ENCODE measurements at regions not wholly inside any gene's neighbourhood (a gene's known extent, or its start where the extent isn't known, plus 50 kb on each side); places are given as distances from the start of the nearest gene placed in this dataset.

DNA sequence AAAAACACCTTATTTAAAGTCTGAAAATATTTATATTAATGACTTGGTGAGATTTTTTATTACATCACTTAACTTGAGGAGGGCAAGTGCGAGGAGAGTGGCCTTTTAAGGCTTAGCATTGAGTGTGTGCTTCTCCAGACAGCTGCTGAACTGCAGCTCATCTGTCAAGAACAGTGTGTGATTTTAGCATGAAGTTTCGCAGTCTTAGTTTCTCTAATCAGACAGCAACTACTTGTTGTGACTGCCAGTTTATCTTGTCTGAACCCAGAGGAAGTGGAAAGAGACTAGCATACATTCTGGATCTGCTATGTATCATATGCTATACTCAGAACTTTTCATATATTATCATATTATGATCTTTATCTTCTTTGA lies 291.7 kb upstream of the ROPN1 start:
- ATAC-seq (no peak), DNase-seq (no peak)
- intact Hi-C loops (cut with DNase I): no loop called here
- H3K27ac ChIP-seq: no peak overlapping the region
- no peaks in the 10 kb centered on the region for H3K9me3 ChIP-seq
- no peaks in the 10 kb centered on the region for H3K27me3 ChIP-seq
- H3K4me1 ChIP-seq: no peaks in the 10 kb centered on the region
- no peaks in the 10 kb centered on the region for H3K36me3 ChIP-seq
- H3K4me3 ChIP-seq: no peak overlapping the region
- TF ChIP-seq POLR2A (IDR thresholded peaks at IDR 0.05): no peak
- TF ChIP-seq, protein P1, sequence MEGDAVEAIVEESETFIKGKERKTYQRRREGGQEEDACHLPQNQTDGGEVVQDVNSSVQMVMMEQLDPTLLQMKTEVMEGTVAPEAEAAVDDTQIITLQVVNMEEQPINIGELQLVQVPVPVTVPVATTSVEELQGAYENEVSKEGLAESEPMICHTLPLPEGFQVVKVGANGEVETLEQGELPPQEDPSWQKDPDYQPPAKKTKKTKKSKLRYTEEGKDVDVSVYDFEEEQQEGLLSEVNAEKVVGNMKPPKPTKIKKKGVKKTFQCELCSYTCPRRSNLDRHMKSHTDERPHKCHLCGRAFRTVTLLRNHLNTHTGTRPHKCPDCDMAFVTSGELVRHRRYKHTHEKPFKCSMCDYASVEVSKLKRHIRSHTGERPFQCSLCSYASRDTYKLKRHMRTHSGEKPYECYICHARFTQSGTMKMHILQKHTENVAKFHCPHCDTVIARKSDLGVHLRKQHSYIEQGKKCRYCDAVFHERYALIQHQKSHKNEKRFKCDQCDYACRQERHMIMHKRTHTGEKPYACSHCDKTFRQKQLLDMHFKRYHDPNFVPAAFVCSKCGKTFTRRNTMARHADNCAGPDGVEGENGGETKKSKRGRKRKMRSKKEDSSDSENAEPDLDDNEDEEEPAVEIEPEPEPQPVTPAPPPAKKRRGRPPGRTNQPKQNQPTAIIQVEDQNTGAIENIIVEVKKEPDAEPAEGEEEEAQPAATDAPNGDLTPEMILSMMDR (IDR thresholded peaks at IDR 0.05): no peak
- 55% methylated on average over 2 of the region's 2 CpGs for WGBS (ENCODE audit: insufficient coverage, low coverage, low lambda C conversion rate, missing lambda C conversion rate)

GRCh38 chr3:124288996-124289395 lies 297.1 kb upstream of the ROPN1 start:
- TF ChIP-seq, protein P1 (IDR thresholded peaks at IDR 0.05): no peak
- TF ChIP-seq POLR2A (IDR thresholded peaks at IDR 0.05): no peak
- intact Hi-C loops (cut with DNase I): no loop called here
- no peak overlapping the region for H3K4me3 ChIP-seq
- no peaks in the 10 kb centered on the region for H3K4me1 ChIP-seq
- no peaks in the 10 kb centered on the region for H3K9me3 ChIP-seq
- DNase-seq (no peak), ATAC-seq (no peak)
- no peaks in the 10 kb centered on the region for H3K27me3 ChIP-seq
- H3K36me3 ChIP-seq: no peaks in the 10 kb centered on the region
- H3K27ac ChIP-seq: no peak overlapping the region

GRCh38 chr3:124291008-124291407 lies 299.1 kb upstream of the ROPN1 start:
- H3K36me3 ChIP-seq: no peaks in the 10 kb centered on the region
- DNase-seq: no peak
- ATAC-seq: no peak
- no peaks in the 10 kb centered on the region for H3K9me3 ChIP-seq
- 83% methylated on average over 1 of the region's 2 CpGs for WGBS (ENCODE audit: insufficient coverage, low coverage, low lambda C conversion rate, missing lambda C conversion rate)
- no peaks in the 10 kb centered on the region for H3K27me3 ChIP-seq
- intact Hi-C loops (cut with DNase I): no loop called here
- H3K27ac ChIP-seq: no peak overlapping the region
- no peaks in the 10 kb centered on the region for H3K4me1 ChIP-seq
- no peak overlapping the region for H3K4me3 ChIP-seq
- TF ChIP-seq, protein P1 (IDR thresholded peaks at IDR 0.05): no peak
- no peak for TF ChIP-seq POLR2A (IDR thresholded peaks at IDR 0.05)

DNA sequence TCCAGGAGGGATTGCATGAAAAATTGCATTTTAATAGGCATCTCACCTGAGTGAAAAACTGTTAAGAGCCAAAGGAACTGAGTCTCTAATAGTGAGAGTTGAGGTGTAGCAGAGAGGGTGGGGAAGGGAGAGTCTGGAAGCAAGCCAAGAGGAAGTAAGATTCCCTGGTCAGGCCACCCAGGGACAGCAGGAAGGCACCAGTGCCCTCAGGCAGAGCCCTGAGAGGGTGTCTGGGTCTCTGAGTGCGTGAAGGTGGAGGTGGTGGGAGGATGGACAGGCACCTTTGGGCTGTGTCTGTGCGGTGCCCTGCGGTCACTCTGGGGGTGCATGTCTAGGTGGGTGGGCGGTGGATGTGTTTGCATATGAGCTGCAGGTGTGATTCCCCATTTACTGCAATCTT lies 300.4 kb upstream of the ROPN1 start:
- Histone ChIP-seq H3K27ac (no peak overlapping the region), H3K4me1 (no peaks in the 10 kb centered on the region), H3K4me3 (no peak overlapping the region), H3K36me3 (no peaks in the 10 kb centered on the region), H3K9me3 (no peaks in the 10 kb centered on the region), H3K27me3 (no peaks in the 10 kb centered on the region)
- peak in 1 of 4 donors; percentile 34 for ATAC-seq
- intact Hi-C loops (cut with DNase I): no loop called here
- 78% methylated on average over 4 of the region's 4 CpGs for whole genome bisulfite sequencing (ENCODE audit: insufficient coverage, low coverage, low lambda C conversion rate, missing lambda C conversion rate)
- DNase-seq: no peak
- TF ChIP-seq, protein P1 (IDR thresholded peaks at IDR 0.05): no peak
- no peak for TF ChIP-seq POLR2A (IDR thresholded peaks at IDR 0.05)

- WGBS (ENCODE audit: insufficient coverage, low coverage, low lambda C conversion rate, missing lambda C conversion rate): 51% methylated on average over 2 of the region's 2 CpGs
- Histone ChIP-seq H3K27me3 (no peaks in the 10 kb centered on the region), H3K4me1 (no peaks in the 10 kb centered on the region), H3K27ac (no peak overlapping the region), H3K4me3 (no peak overlapping the region), H3K36me3 (no peaks in the 10 kb centered on the region), H3K9me3 (no peaks in the 10 kb centered on the region)
- DNase-seq: no peak
- intact Hi-C loops (cut with DNase I): no loop called here
- TF ChIP-seq, protein P1 (IDR thresholded peaks at IDR 0.05): no peak
- TF ChIP-seq POLR2A (IDR thresholded peaks at IDR 0.05): no peak
- ATAC-seq: no peak
Measured at GRCh38 chr3:124293584-124293983, 301.7 kb upstream of the ROPN1 start.

Data from right lobe of liver (tissue), 6 donors.